MM.1S (cell line): ENCODE measurements at regions not wholly inside any gene's neighbourhood (a gene's known extent, or its start where the extent isn't known, plus 50 kb on each side); places are given as distances from the start of the nearest gene placed in this dataset.

Experiments used
- EZH2 ChIP-seq: fragments of 300-600 bp; sonication (generic); optimal IDR thresholded peaks from 2 replicates; pipeline ENCODE3; 2017; ENCODE audit warnings: low read depth, mild to moderate bottlenecking, antibody characterized with exemption, low read length, mixed read lengths
- EZH2phosphoT487 ChIP-seq: fragments of 300-600 bp; sonication (generic); IDR thresholded peaks from 2 replicates; pipeline ENCODE4 v1.6.1; 2018; ENCODE audit warnings: antibody characterized with exemption, low read length
- TF ChIP-seq, protein P1 (sequence below): fragments of 300-600 bp; sonication (generic); IDR thresholded peaks from 2 replicates; pipeline ENCODE4 v1.5.1; 2016; ENCODE audit warnings: antibody characterized with exemption, low read length, mixed read lengths

DNA sequence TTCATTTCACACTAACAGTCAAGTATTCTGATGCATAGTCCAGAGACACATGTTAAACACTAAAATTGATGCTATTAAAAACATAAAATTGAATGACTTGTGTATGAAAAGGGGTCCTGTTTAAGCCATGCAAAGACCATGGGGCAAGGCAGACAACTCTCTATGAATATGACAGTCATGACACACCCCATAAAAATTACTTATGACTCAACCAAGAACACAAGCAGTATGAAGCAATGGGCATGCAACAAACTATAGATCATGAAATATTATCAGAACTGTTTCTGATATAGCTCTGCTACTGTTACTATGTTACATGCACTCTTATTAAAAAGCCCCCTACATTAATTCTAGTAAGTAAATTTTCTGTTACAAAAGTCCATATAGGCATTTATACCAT, 57.5 kb upstream of the ZCCHC13 start:
- TF ChIP-seq, protein P1, sequence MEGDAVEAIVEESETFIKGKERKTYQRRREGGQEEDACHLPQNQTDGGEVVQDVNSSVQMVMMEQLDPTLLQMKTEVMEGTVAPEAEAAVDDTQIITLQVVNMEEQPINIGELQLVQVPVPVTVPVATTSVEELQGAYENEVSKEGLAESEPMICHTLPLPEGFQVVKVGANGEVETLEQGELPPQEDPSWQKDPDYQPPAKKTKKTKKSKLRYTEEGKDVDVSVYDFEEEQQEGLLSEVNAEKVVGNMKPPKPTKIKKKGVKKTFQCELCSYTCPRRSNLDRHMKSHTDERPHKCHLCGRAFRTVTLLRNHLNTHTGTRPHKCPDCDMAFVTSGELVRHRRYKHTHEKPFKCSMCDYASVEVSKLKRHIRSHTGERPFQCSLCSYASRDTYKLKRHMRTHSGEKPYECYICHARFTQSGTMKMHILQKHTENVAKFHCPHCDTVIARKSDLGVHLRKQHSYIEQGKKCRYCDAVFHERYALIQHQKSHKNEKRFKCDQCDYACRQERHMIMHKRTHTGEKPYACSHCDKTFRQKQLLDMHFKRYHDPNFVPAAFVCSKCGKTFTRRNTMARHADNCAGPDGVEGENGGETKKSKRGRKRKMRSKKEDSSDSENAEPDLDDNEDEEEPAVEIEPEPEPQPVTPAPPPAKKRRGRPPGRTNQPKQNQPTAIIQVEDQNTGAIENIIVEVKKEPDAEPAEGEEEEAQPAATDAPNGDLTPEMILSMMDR, result no peak
- TF ChIP-seq EZH2phosphoT487 (no peak), EZH2 (no peak)
